ENCODE measurements at regions not wholly inside any gene's neighbourhood (a gene's known extent, or its start where the extent isn't known, plus 50 kb on each side); places are given as distances from the start of the nearest gene placed in this dataset.

- Histone ChIP-seq H3K79me2 (ENCODE audit: control insufficient read depth, insufficient read depth, low read length) (no peaks in the 10 kb centered on the region), H4K20me1 (ENCODE audit: control insufficient read depth, extremely low read depth, insufficient read depth, low read length) (no peaks in the 10 kb centered on the region), H2AFZ (ENCODE audit: control insufficient read depth, low read length) (no peak overlapping the region), H3K4me2 (ENCODE audit: control insufficient read depth, extremely low read depth, insufficient read depth, low read depth, low read length) (no peak overlapping the region), H3K27ac (ENCODE audit: control insufficient read depth, insufficient read depth, low read length) (no peak overlapping the region), H3K9me3 (ENCODE audit: control insufficient read depth, low read depth, low read length) (no peaks in the 10 kb centered on the region), H3K27me3 (ENCODE audit: control insufficient read depth, extremely low read depth, insufficient read depth, low read length) (no peaks in the 10 kb centered on the region), H3K9me1 (ENCODE audit: control insufficient read depth, extremely low read depth, insufficient read depth, low read length) (no peaks in the 10 kb centered on the region), H3K9ac (ENCODE audit: control insufficient read depth, extremely low read depth, insufficient read depth, low read length) (no peak overlapping the region), H3K4me3 (ENCODE audit: control insufficient read depth in 2 of 3, extremely low read depth in 1 of 3, insufficient read depth in 2 of 3, low read depth in 1 of 3, low read length in 3 of 3) (no peak overlapping the region), H3K4me1 (ENCODE audit: control insufficient read depth, extremely low read depth, insufficient read depth, low read length) (peaks cover 4% of the 10 kb centered on the region), H3K36me3 (ENCODE audit: control insufficient read depth in 2 of 2, extremely low read depth in 1 of 2, insufficient read depth in 2 of 2, low read length in 2 of 2) (no peaks in the 10 kb centered on the region)
- FAIRE-seq, result no peak
- no peak for DNase-seq (ENCODE audit: low read depth, low spot score)
- no peak for TF ChIP-seq EZH2 (IDR thresholded peaks at IDR 0.05; ENCODE audit: low read length)
- TF ChIP-seq, protein P1, sequence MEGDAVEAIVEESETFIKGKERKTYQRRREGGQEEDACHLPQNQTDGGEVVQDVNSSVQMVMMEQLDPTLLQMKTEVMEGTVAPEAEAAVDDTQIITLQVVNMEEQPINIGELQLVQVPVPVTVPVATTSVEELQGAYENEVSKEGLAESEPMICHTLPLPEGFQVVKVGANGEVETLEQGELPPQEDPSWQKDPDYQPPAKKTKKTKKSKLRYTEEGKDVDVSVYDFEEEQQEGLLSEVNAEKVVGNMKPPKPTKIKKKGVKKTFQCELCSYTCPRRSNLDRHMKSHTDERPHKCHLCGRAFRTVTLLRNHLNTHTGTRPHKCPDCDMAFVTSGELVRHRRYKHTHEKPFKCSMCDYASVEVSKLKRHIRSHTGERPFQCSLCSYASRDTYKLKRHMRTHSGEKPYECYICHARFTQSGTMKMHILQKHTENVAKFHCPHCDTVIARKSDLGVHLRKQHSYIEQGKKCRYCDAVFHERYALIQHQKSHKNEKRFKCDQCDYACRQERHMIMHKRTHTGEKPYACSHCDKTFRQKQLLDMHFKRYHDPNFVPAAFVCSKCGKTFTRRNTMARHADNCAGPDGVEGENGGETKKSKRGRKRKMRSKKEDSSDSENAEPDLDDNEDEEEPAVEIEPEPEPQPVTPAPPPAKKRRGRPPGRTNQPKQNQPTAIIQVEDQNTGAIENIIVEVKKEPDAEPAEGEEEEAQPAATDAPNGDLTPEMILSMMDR (optimal IDR thresholded peaks at IDR 0.05 in 1 of 3, IDR thresholded peaks at IDR 0.05 in 1 of 3, conservative IDR thresholded peaks at IDR 0.05 in 1 of 3; ENCODE audit: extremely low read depth in 1 of 3, insufficient read depth in 2 of 3, low read length in 3 of 3), result no peak
- dilution Hi-C loops (cut with MboI; ENCODE audit: extremely low pct_ligation_motif_present, low sequenced_read_pairs), result no loop called here
Observed at GRCh38 chr2:160936044-160936806, 224.0 kb upstream of the TANK start.

DNA sequence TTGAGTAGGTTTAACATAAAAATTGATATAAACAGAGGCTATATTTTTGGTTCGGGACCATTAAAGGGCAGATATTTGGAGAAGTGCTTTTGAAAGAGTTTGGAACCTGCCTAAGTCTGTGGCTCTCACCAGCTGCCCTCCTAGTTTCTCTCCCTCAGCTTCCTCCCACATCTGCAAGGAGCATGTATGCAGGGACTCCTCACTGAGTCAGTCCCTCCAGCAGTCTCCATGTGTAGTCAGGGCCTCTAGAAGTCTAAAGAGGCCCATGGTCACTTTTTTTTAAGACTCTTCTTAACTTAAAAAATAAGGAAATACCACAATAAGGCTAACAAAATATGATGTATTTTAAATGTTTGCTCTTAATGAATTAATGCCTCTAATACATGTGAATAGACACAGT is 220.0 kb upstream of the TANK start:
- H3K9me3 ChIP-seq (ENCODE audit: control insufficient read depth, low read depth, low read length), result no peaks in the 10 kb centered on the region
- H3K36me3 ChIP-seq (ENCODE audit: control insufficient read depth in 2 of 2, extremely low read depth in 1 of 2, insufficient read depth in 2 of 2, low read length in 2 of 2), result no peaks in the 10 kb centered on the region
- H2AFZ ChIP-seq (ENCODE audit: control insufficient read depth, low read length), result no peak overlapping the region
- no peaks in the 10 kb centered on the region for H3K79me2 ChIP-seq (ENCODE audit: control insufficient read depth, insufficient read depth, low read length)
- H3K9ac ChIP-seq (ENCODE audit: control insufficient read depth, extremely low read depth, insufficient read depth, low read length), result no peak overlapping the region
- no peaks in the 10 kb centered on the region for H3K9me1 ChIP-seq (ENCODE audit: control insufficient read depth, extremely low read depth, insufficient read depth, low read length)
- no peak overlapping the region for H3K27ac ChIP-seq (ENCODE audit: control insufficient read depth, insufficient read depth, low read length)
- DNase-seq (ENCODE audit: low read depth, low spot score) (no peak), FAIRE-seq (no peak)
- TF ChIP-seq, protein P1 (optimal IDR thresholded peaks at IDR 0.05 in 1 of 3, IDR thresholded peaks at IDR 0.05 in 1 of 3, conservative IDR thresholded peaks at IDR 0.05 in 1 of 3; ENCODE audit: extremely low read depth in 1 of 3, insufficient read depth in 2 of 3, low read length in 3 of 3), result no peak
- no peak for TF ChIP-seq EZH2 (IDR thresholded peaks at IDR 0.05; ENCODE audit: low read length)
- no peak overlapping the region for H3K4me3 ChIP-seq (ENCODE audit: control insufficient read depth in 2 of 3, extremely low read depth in 1 of 3, insufficient read depth in 2 of 3, low read depth in 1 of 3, low read length in 3 of 3)
- no peaks in the 10 kb centered on the region for H4K20me1 ChIP-seq (ENCODE audit: control insufficient read depth, extremely low read depth, insufficient read depth, low read length)
- dilution Hi-C loops (cut with MboI; ENCODE audit: extremely low pct_ligation_motif_present, low sequenced_read_pairs), result no loop called here
- peaks cover 4% of the 10 kb centered on the region for H3K4me1 ChIP-seq (ENCODE audit: control insufficient read depth, extremely low read depth, insufficient read depth, low read length)
- no peaks in the 10 kb centered on the region for H3K27me3 ChIP-seq (ENCODE audit: control insufficient read depth, extremely low read depth, insufficient read depth, low read length)
- no peak overlapping the region for H3K4me2 ChIP-seq (ENCODE audit: control insufficient read depth, extremely low read depth, insufficient read depth, low read depth, low read length)

Measured in keratinocyte (primary cell).